ENCODE measurements at regions not wholly inside any gene's neighbourhood (a gene's known extent, or its start where the extent isn't known, plus 50 kb on each side); places are given as distances from the start of the nearest gene placed in this dataset.
A peak's percentile ranks its signal among the peaks of the same experiment; 100 is the strongest.
"Not testable (repeated sequence)": the region's sequence is repeated elsewhere in the genome, so short reads cannot be mapped to it uniquely, and the experiment has no call there.

DNA sequence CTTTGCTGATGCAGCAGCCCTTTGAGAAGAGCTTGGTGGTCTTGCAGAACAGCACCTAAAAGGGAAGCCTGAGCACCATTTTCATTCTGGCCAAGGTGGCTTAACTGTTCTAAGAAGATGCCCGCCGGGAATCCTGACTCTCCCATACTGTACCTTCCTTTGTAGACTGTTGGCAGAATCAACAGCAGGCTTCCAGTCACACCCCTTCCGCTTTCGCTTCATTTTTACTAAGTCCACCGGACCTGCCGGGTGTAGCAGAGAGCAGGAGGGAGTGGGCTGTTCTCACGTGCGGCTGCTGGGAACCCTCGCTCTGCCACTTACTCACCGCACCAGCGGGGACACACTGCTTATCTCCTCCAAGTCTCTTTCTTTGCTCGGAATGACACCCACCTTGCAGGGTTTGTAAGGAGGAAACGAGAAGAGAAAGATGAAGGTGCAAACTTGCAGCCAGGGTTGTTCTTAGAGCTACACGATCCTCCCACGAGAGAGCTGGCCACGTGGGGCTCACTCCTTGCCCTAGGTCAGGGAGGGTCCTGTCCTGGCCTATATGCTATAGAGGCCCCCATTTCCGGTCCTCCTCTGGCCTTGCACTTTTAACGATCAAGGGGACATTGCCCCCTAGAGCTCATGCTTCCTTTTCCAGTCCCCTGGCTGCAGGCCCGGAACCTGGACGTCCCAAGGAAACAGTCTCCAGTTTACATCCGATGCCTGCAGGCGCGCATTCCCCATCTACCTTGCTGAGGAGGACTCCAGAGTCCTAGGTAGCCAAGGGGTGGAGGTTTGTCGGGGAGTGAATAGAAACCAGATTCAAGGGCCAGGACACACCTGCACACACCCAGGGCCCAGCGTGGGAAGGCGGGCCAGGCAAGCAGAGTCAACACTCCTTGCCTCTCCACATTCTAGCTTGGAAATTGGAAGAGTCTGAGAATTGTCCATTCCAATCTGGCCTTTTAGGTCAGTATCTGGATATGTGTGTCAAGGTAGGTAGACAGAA, 453.6 kb downstream of the IRS2 start:
- ATAC-seq (ENCODE audit: poor library complexity) (no peak), DNase-seq (no peak)
- intact Hi-C loops (cut with DNase I): loop anchor here (5.0 kb wide), 1 partner anchor 186 kb away; no protein-coding TSS in a partner anchor

DNA sequence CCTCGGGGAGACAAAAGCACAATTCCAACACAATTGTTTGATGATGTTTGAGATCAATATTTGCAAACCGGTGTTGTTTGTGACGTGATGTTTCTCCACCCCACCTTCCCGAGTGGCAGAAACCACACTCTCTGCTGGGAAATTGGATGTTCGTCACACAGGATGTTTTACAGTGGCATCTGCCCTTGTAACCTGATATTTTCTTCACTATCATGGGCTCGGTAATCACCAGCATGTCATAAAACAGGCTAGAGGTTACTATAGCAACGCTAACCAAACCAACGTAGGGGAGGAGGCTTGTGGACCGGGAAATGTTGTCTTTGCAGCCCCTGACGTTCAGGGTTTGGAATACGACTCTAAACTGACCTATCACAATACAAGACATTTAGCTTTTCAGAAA, 454.5 kb downstream of the IRS2 start:
- DNase-seq (no peak), ATAC-seq (ENCODE audit: poor library complexity) (no peak)
- intact Hi-C loops (cut with DNase I): loop anchor here (5.0 kb wide), 1 partner anchor 185 kb away; no protein-coding TSS in a partner anchor

DNA sequence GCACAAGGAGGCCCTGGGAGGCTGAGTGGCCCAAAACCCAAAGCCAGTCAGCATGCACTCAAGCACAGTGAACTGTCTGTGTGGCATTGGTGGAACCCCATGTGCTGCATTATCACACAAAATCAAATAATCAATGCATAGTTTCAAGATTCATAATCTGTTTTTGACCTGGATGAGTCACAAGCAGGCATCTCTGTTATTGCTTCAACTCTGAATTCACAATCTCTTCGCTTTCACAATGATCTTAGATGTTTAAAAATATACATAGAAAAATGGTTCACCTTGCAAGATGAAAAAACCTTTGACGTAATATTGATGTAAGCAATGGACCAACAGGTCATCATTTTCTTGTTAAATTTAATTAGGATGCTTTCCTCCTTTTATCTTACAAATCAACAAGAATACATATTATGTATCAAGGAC, 455.4 kb downstream of the IRS2 start:
- ATAC-seq (ENCODE audit: poor library complexity): no peak
- no peak for DNase-seq
- intact Hi-C loops (cut with DNase I): loop anchor here (5.0 kb wide), 1 partner anchor 184 kb away; no protein-coding TSS in a partner anchor

DNA sequence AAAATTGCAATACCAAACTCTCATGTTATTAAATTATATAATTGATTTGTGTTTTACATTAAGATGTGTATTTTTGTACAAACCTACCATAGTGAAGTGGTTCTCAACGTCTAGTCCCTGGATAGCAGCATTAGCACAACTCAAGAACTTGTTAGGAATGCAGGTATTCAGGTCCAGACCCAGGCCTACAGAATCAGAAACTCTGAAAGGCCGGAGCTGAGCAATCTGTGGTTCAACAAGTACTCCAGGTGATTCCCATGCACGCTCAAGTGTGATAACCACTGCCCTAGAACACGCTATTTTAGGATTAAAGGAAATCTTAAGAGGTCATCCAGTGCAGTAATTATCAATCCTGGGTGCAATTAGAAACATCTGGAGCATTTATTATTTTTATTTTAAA, 456.3 kb downstream of the IRS2 start:
- intact Hi-C loops (cut with DNase I): loop anchor here (5.0 kb wide), 1 partner anchor 183 kb away; no protein-coding TSS in a partner anchor
- no peak for DNase-seq
- no peak for ATAC-seq (ENCODE audit: poor library complexity)

DNA sequence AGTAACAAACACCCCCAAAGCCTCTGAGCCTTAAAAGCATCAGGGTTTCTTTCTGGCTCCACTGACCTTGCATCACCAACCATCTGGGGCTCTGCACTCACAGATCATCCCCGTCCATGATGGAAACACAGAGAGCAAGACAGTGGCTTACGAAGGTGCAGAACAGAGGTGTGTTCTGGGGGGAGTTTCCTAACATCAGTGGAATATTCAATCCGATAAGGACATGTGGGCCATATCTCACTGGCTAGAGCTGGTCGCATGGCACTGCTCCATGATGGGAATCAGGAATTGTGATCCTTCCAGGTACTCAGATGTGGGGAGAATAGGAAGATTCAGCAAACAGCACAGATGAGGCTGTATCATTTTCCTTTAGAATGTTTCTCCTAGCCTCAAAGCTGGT, 457.2 kb downstream of the IRS2 start:
- intact Hi-C loops (cut with DNase I): no loop called here
- no peak for DNase-seq
- no peak for ATAC-seq (ENCODE audit: poor library complexity)

DNA sequence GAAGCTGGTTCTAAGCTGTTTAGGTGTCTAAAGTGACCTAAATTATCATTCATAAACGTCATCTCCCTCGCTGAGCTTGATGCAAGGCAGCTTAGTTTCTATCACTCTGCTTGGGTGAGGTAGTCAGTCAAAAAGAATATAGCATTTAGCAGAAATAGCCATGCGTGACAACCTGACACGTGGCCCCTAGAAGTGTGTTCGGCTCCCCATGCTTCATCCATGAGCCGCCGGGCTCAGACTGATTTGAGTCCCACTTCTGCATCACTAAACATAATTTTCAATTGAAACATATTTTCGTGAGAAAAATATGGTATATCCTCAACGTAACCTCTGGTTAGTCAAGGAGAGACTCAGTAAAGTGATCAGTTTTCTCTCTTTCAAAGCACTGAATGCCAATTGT, 459.8 kb downstream of the IRS2 start:
- no peak for ATAC-seq (ENCODE audit: poor library complexity)
- intact Hi-C loops (cut with DNase I): no loop called here

DNA sequence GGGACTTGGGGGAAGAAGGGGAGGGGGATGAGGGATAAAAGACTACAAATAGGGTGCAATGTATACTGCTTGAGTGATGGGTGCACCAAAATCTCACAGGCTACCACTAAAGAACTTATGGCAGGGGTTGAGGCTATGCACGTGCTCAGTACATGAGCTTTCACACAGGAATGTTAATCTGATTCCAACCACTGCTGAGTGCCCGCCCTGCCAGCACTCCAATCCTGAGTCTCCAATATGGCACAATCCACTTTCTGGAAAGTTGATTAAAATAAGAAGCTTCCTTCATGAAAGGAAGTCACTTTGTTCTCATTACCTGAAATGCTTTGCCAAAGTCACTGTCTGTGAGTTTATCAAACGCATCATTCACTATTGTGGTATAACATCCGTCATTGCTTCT, 463.0 kb downstream of the IRS2 start:
- no peak for DNase-seq
- ATAC-seq (ENCODE audit: poor library complexity): no peak
- intact Hi-C loops (cut with DNase I): no loop called here

More for the DNA sequence above, 459.8 kb downstream of the IRS2 start:
- no peak for DNase-seq

DNA sequence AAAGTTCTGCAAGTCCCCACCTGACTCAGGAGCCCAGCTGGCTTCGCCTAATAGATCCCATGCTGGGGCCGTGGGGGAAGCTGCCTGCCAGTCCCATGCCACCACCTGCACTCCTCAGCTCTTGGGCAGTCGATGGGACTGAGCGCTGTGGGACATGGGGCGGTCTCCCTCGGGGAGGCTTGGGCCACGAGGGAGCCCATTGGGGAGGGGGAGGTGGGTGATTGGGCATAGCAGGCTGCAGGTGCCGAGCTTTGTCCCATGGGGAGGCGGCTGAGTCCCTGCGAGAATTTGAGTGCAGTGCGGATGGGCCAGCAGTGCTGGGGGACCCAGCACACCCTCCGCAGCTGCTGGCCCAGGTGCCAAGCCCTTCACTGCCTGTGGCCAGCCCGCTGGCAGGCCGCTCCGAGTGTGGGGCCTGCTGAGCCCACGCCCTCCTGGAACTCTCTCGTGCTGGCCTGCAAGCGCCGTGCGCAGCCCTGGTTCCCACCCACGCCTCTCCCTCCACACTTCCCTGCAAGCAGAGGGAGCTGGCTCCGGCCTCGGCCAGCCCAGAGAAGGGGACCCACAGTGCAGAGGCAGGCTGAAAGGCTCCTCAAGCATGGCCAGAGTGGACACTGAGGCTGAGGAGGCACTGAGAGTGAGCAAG, 467.3 kb downstream of the IRS2 start:
- DNase-seq: no peak

DNA sequence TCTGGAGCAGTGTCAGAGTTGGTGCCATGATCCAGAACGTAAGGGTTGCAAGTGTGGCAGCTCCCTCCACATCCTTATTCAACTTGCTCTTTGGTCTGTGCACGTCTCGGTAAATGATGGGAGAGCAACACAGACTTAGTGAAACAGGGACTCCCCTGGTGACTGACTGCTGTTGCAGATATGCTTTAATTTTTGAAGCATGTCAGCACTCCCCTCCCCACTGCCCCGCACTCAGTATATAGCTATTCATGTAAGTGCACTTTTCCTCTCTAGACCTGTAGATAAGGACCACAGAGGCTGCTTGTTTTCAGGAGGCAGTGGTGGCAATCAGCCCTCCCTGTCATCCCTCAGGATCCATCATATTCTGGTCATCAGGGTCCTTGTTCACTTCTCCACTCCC, 470.9 kb downstream of the IRS2 start:
- intact Hi-C loops (cut with DNase I): no loop called here
- ATAC-seq (ENCODE audit: poor library complexity): no peak
- DNase-seq: no peak

More for the DNA sequence above, 467.3 kb downstream of the IRS2 start:
- intact Hi-C loops (cut with DNase I): no loop called here
- no peak for ATAC-seq (ENCODE audit: poor library complexity)

DNA sequence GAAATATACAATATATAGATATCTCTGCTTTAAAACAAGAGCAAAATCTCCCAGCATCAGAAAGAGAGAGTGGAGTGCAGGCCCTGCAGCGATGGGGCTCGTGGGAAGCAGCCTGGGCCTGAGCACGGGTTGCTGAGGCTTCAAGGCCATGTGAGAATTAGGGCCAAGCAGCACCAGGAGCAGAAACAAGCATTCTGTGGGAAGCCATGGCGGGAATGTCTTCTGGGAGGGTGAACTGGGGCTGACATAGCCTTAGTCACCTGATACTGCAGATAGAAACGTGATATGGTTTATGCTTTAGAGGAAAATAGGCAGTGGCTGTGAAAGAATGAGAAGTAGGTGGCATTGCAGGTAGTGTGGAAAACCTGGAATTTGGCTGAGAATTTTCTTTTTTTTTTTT, 472.3 kb downstream of the IRS2 start:
- no peak for DNase-seq
- intact Hi-C loops (cut with DNase I): no loop called here
- ATAC-seq (ENCODE audit: poor library complexity): no peak

DNA sequence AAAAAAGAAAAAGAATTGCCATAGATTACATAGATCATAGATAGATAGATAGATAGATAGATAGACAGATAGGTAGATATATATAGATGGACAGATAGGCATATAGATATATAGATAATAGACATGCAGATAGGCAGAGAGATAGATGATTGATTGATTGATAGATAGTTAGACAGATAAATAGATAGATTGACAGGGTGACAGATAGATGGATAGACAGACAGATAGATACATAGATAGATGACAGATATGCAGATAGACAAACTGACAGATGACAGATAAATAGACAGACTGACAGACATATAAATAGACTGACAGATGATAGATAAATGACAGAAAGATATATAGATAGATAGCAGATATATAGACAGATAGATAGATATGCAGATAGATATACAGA, 474.0 kb downstream of the IRS2 start:
- intact Hi-C loops (cut with DNase I): no loop called here
- no peak for ATAC-seq (ENCODE audit: poor library complexity)
- no peak for DNase-seq

DNA sequence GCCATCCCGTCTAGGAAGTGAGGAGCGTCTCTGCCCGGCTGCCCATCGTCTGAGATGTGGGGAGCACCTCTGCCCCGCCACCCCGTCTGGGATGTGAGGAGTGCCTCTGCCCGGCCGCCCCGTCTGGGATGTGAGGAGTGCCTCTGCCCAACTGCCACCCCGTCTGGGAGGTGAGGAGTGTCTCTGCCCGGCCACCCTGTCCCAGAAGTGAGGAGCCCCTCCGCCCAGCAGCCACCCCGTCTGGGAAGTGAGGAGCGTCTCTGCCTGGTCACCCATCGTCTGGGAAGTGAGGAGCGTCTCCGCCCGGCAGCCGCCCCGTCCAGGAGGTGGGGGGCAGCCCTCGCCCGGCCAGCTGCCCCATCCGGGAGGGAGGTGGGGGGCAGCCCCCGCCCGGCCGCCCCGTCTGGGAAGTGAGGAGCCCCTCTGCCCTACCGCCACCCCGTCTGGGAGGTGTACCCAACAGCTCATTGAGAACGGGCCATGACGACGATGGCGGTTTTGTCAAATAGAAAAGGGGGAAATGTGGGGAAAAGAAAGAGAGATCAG, 474.9 kb downstream of the IRS2 start:
- DNase-seq; intact Hi-C loops (cut with DNase I); ATAC-seq (ENCODE audit: poor library complexity): not testable (repeated sequence)

DNA sequence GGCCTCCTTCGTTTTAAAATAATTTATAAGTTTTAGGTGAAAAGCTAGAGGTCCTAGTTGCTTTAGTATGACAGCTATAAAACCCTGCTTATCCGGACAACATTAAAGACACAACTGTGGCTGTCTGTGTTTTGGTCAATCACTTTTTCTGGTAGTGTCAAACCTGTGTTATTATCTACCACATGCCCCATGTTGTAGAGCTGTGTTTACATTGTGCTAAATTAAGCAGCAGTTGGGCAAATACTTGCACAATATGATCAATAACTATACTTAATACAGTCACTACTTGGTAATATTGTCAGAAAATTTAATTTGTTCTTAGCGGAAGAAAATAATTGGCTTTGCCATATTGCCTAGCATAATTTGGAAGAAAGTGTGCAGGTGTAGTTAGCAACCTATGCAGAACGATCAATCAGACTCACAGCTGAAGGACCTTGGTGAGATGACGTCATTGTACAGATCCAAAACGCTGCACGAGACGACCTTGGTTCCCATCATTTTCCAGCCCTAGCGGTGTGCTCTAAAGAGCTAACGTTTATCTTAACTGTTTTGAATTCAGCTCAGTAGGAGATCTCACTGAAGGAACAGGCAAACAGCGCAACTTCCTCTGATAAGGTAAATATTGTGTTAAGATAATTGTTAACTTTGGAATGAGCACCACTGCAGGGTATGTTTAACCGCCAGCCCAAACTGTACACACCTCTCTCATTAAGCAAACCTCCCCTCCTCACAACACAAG, 476.6 kb downstream of the IRS2 start:
- no peak for DNase-seq
- intact Hi-C loops (cut with DNase I): no loop called here
- ATAC-seq (ENCODE audit: poor library complexity): no peak

DNA sequence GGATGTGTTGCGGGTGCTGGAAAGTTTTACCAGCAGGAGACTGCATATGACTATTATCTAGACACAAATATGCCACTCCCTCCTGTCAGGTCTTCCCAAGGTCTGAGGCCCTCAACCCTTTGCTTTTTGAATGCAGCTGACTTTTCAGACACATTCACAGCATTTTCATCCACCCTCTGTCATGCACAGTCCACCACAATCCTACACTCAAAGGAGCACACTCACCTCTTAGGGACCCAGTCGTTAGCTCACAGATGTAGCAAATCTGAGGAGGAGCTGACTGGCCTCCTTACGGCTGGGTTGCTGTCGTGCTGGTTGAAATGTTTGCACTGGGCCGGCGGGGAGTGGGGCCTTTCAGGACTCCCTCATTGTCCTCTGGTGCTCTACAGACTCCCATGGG, 479.4 kb downstream of the IRS2 start:
- no peak for DNase-seq
- no peak for ATAC-seq (ENCODE audit: poor library complexity)
- intact Hi-C loops (cut with DNase I): no loop called here

DNA sequence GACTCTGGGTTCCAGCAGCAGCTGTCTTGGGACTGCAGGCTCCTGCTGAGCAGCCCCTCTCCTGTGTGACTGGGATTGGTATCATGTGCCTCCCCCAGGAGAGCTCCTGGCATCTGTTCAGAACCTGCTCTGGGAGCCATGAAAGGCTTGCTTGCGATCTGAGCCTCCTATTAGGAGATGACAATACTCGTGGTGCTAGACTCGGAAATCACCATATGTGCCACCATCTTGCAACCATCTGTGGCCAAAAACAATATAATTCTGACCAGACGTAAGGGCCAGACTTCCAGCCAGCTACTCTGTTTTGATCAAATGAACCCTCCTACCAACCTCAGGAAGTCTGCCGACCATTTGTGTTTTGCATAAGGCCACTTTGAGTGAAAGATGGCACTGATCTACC, 484.7 kb downstream of the IRS2 start:
- DNase-seq: no peak
- intact Hi-C loops (cut with DNase I): no loop called here
- no peak for ATAC-seq (ENCODE audit: poor library complexity)

DNA sequence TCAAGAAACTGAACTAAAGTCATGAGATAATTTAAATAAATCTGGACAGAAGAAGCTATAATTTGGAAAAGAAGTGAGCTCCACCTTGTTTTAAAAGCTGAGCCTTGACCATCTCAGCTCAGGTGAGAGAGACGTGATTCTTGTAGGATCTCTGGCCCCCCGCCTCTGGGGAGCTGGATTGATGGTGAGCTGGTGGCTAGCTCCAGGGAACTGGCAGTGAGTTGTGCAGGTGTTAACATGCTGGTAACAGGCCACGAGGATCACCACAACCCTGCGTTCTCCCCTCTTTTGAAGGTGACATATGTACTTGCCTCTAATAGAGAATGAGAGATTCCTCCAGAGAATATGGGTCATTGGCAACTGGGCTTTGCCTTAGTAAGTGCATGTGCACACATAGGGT, 485.1 kb downstream of the IRS2 start:
- DNase-seq: no peak
- intact Hi-C loops (cut with DNase I): no loop called here
- no peak for ATAC-seq (ENCODE audit: poor library complexity)

DNA sequence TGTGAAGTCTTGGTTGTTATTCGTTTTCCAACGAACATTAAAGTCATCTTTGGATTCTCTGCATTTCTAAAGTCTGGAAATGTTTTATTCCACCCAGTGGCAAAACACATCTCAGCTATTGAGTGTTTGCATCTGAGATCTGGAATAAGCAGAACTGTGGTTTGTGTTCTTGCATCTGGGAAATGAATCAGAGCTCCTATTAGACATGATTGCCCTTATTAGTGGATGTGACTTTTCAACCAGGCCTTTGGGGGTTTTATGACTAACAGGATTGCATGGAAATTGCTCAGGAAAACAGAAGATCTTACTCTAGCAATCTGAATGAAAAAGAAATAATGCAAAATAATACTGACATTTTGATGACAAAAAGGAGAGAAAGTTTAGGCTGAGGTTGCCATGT, 488.8 kb downstream of the IRS2 start:
- intact Hi-C loops (cut with DNase I): no loop called here
- DNase-seq (no peak), ATAC-seq (ENCODE audit: poor library complexity) (no peak)

DNA sequence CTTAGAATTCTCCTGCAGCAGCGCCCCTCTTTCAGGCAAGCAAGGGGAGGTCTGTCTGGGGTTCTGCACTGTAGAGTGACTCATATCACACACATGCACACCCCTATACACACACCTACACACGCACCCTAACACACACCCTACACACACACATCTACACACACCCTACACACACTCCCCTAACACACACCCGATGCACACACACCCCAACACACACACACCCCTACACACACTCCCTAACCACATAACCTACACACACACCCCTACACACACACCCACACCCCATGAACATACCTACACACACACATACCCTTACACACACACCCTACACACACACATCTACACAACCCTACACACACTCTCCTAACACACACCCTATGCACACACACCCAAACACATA, 493.2 kb downstream of the IRS2 start:
- no peak for DNase-seq
- no peak for ATAC-seq (ENCODE audit: poor library complexity)
- intact Hi-C loops (cut with DNase I): no loop called here

DNA sequence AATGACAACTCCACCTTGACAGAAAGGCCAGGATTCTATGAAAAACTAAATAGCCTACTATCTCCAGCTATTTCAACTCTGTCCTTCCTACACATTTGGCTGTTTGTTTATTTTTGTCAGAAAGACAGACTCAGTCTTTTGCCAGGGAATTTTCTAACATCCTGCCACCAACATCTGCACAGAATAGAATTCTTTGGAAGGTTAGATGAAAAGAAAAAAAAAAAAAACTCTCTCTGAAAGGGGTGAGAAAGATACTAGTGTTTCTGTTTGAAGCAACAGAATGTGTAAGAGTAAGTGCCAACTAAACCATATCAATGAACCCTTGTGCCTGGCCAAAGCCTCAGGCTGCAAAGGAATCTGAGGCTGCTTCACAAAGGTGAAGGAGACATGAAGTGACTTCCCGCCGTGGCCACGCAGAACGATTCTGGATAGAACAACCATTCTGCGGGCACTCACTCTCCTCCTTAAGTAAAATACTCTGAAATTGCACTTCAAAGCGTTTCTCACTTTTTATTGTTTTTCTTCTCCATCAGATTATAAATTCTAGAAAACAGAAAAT, 498.2 kb downstream of the IRS2 start:
- intact Hi-C loops (cut with DNase I): no loop called here
- peak; percentile 53 for ATAC-seq (ENCODE audit: poor library complexity)

More for the DNA sequence above, 498.2 kb downstream of the IRS2 start:
- no peak for DNase-seq
